Esophagus muscularis mucosa (tissue), 3 donors: ENCODE measurements at regions not wholly inside any gene's neighbourhood (a gene's known extent, or its start where the extent isn't known, plus 50 kb on each side); places are given as distances from the start of the nearest gene placed in this dataset.

Experiments used
- POLR2A ChIP-seq: fragments of 450-650 bp; IDR thresholded peaks from one replicate; pipeline ENCODE4 v1.6.1; 2017; ENCODE audit warnings: antibody characterized with exemption, moderate library complexity, mild to moderate bottlenecking, low read depth
- TF ChIP-seq, protein P1 (sequence below), 3 experiments: fragments of 200-600 bp in 2 of 3; fragments of 450-650 bp in 1 of 3; sonication (generic) in 2 of 3; IDR thresholded peaks; one replicate each; pipeline ENCODE4 v1.5.1; 2017 to 2019; ENCODE audit warnings: antibody characterized with exemption in 3 of 3, mild to moderate bottlenecking in 2 of 3, moderate library complexity in 1 of 3

DNA sequence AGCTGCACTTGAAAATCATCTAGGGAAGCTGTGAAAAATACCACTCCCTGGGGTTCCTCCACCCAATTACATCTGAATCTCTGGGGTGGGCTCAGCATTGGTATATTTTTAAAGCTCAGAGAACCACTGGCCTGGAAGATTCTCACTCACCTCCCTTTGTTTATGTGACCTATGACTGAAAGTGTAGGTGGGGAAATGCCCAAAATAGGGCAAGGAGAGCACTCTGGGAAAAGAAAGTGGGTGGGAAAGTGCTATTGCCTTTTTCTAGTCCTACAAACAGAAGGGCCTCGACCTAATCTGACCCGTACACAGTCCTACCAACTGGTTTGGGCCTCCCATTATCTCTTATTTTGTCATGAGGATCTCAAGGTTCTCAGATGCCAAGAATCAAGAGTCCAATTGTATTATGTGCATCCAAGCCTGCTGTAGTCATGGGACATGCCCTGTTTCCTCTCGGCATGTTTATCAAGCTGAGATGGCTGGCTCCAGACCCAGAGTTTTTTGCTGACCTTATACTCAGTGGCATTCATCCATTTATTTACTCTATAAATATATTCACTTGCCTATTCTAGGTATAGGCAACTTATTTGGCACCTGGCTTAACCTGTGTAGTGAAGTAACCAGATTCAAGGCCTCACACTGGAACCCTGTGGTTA, 483.7 kb downstream of the ENC1 start:
- TF ChIP-seq, protein P1, sequence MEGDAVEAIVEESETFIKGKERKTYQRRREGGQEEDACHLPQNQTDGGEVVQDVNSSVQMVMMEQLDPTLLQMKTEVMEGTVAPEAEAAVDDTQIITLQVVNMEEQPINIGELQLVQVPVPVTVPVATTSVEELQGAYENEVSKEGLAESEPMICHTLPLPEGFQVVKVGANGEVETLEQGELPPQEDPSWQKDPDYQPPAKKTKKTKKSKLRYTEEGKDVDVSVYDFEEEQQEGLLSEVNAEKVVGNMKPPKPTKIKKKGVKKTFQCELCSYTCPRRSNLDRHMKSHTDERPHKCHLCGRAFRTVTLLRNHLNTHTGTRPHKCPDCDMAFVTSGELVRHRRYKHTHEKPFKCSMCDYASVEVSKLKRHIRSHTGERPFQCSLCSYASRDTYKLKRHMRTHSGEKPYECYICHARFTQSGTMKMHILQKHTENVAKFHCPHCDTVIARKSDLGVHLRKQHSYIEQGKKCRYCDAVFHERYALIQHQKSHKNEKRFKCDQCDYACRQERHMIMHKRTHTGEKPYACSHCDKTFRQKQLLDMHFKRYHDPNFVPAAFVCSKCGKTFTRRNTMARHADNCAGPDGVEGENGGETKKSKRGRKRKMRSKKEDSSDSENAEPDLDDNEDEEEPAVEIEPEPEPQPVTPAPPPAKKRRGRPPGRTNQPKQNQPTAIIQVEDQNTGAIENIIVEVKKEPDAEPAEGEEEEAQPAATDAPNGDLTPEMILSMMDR (IDR thresholded peaks at IDR 0.05), result no peak
- no peak for TF ChIP-seq POLR2A
